Chondrocyte (in vitro differentiated cells): ENCODE measurements at regions not wholly inside any gene's neighbourhood (a gene's known extent, or its start where the extent isn't known, plus 50 kb on each side); places are given as distances from the start of the nearest gene placed in this dataset.
"Not testable (repeated sequence)": the region's sequence is repeated elsewhere in the genome, so short reads cannot be mapped to it uniquely, and the experiment has no call there.

ENCODE experiments used
- DNase-seq: peaks from one replicate; pipeline ENCODE4 v3.0.0; 2021; ENCODE audit warnings: mixed read lengths, low spot score
- H3K27ac Mint-ChIP-seq: one replicate; pipeline ENCODE4 v1.8.0; 2021; ENCODE audit warnings: mild to moderate bottlenecking, moderate library complexity, mixed read lengths; ENCODE audit not compliant: unreplicated experiment
- H3K27me3 Mint-ChIP-seq: 2 replicates; pipeline ENCODE4 v1.8.0; 2021; ENCODE audit warnings: low read depth, mixed read lengths
- H3K36me3 Mint-ChIP-seq: 2 replicates; pipeline ENCODE4 v1.8.0; 2021; ENCODE audit warnings: low read depth, mixed read lengths
- H3K4me1 Mint-ChIP-seq: 2 replicates; pipeline ENCODE4 v1.8.0; 2021; ENCODE audit warnings: low read depth, mild to moderate bottlenecking, mixed read lengths
- H3K4me3 Mint-ChIP-seq: one replicate; pipeline ENCODE4 v1.8.0; 2021; ENCODE audit warnings: mild to moderate bottlenecking, moderate library complexity, mixed read lengths; ENCODE audit not compliant: unreplicated experiment
- H3K9me3 Mint-ChIP-seq: 2 replicates; pipeline ENCODE4 v1.8.0; 2021; ENCODE audit warnings: low read depth, mixed read lengths
- CTCF ChIP-seq: fragments of 200-600 bp; sonication (generic); IDR thresholded peaks from 2 replicates; pipeline ENCODE4 v1.5.0; 2021; ENCODE audit warnings: antibody characterized with exemption, mild to moderate bottlenecking, moderate library complexity

DNA sequence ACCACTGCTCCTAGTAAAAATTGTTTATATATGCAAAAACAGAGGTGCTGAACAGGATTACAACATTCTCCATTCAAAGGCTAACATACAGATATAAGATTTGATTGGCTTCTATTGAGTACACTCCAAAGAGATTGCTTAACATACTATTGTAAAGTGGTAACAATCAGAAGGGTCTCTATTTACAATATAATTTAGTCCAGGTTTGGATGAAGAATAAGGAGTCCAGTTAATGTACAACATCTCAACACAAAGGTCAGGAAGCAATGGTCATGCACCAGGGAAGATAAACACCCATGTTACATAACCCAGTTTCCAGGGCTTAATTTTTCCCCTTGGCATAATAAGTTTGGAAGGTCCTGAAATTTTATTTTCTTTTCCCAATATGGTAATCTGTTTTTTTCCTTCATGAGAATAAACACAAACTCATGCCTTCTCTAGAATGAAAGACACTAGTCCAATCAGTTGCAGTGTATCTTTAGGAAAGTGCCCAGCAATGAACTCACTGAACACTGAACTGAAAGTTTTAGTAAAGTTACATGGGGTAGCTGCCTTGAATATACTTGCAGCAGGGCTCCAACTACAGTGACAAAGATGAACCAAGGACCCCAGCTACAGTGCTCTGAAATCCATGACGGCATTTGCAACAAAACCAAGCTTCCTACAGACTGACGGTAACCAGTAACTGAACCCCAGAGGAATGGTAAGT lies 255.3 kb upstream of the GJE1 start:
- H3K4me1 Mint-ChIP-seq: no peaks in the 10 kb centered on the region
- H3K27me3 Mint-ChIP-seq: no peaks in the 10 kb centered on the region
- DNase-seq: no peak
- H3K36me3 Mint-ChIP-seq: peaks cover 2% of the 10 kb centered on the region
- TF ChIP-seq CTCF: no peak
- no peak overlapping the region for H3K27ac Mint-ChIP-seq
- no peak overlapping the region for H3K4me3 Mint-ChIP-seq
- peaks cover 3% of the 10 kb centered on the region for H3K9me3 Mint-ChIP-seq

DNA sequence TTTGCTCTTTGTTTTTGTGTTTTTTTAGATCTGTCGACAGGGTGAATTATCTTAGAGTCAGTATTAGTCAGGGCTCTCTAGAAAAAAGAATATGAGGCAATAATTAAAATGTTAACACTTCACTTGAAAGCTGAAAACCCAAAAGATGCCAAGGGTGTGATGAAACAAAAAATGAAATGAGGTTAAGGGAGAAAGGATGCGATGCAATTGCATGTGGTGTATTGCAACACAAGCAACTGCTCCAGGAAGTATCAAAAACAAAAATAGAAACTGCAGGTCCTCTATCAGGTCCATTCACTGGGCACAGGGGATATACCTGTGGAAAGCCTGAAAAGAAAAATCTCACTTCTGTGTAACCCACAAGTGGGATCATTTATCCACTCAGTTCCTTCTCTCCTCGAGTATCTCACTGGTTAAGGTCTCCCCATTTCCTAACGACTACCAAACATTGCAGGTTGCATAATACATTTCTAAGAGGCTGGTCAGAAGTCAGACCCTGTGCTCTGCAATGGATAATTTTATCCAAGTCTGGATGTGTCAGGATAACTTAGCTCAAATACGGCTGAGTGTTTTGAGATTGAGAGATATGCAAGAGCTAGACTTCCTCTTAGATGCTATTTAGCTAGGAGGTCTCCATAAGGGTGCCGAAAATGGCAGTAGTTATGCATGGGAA lies 257.7 kb upstream of the GJE1 start:
- no peak for DNase-seq
- Mint-ChIP-seq H3K27ac (no peak overlapping the region), H3K4me3 (no peak overlapping the region), H3K9me3 (peaks cover 3% of the 10 kb centered on the region), H3K27me3 (no peaks in the 10 kb centered on the region), H3K4me1 (no peaks in the 10 kb centered on the region), H3K36me3 (peaks cover 2% of the 10 kb centered on the region)
- TF ChIP-seq CTCF: no peak

DNA sequence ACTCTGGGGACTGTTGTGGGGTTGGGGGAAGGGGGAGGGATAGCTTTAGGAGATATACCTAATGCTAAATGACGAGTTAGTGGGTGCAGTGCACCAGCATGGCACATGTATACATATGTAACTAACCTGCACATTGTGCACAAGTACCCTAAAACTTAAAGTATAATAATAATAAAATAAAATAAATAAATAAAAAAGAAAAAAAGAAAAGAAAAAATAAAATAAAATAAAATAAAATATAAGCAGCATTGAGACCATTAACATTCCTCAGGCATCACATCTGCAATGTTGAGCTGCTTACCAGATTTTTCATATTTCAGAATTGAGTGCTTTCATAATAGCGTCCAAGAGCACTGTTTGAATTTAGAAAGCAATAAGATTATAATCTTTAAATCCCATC lies 263.2 kb upstream of the GJE1 start:
- not testable (repeated sequence) for DNase-seq, H3K27me3 Mint-ChIP-seq, H3K4me3 Mint-ChIP-seq, H3K27ac Mint-ChIP-seq, H3K36me3 Mint-ChIP-seq, H3K9me3 Mint-ChIP-seq, H3K4me1 Mint-ChIP-seq

DNA sequence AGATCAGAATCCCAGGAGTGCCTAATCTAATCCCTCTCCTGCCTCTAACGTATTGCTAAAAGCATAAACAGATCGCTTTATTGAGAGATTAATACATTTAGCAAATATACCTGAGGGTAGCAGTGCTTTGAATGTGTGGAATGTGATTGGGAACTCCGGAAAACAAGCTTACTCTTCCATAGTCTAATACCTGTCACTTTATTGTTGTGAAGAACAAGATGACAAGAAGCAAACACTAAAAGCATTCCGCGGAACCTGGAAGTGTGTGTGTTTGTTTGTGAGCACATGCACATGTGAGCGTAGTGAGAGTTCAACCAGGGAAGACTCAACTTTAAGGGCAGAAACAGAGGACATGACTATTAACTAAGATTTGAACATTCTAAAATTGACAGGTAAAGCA lies 265.0 kb upstream of the GJE1 start:
- no peak overlapping the region for H3K27ac Mint-ChIP-seq
- H3K27me3 Mint-ChIP-seq: no peaks in the 10 kb centered on the region
- H3K9me3 Mint-ChIP-seq: peaks cover 3% of the 10 kb centered on the region

GRCh38 chr6:141866731-141867497 lies 265.8 kb upstream of the GJE1 start:
- TF ChIP-seq CTCF: no peak
- Mint-ChIP-seq H3K27ac (no peak overlapping the region), H3K27me3 (peaks cover 2% of the 10 kb centered on the region), H3K4me3 (no peak overlapping the region), H3K4me1 (peaks cover 6% of the 10 kb centered on the region), H3K9me3 (no peaks in the 10 kb centered on the region), H3K36me3 (no peaks in the 10 kb centered on the region)
- DNase-seq: no peak

More for the DNA sequence above, 265.0 kb upstream of the GJE1 start:
- no peak for TF ChIP-seq CTCF
- no peak for DNase-seq
- H3K4me1 Mint-ChIP-seq: peaks cover 6% of the 10 kb centered on the region
- H3K36me3 Mint-ChIP-seq: peaks cover 2% of the 10 kb centered on the region
- no peak overlapping the region for H3K4me3 Mint-ChIP-seq
